ENCODE measurements at regions not wholly inside any gene's neighbourhood (a gene's known extent, or its start where the extent isn't known, plus 50 kb on each side); places are given as distances from the start of the nearest gene placed in this dataset.
A peak's percentile ranks its signal among the peaks of the same experiment; 100 is the strongest.

DNA sequence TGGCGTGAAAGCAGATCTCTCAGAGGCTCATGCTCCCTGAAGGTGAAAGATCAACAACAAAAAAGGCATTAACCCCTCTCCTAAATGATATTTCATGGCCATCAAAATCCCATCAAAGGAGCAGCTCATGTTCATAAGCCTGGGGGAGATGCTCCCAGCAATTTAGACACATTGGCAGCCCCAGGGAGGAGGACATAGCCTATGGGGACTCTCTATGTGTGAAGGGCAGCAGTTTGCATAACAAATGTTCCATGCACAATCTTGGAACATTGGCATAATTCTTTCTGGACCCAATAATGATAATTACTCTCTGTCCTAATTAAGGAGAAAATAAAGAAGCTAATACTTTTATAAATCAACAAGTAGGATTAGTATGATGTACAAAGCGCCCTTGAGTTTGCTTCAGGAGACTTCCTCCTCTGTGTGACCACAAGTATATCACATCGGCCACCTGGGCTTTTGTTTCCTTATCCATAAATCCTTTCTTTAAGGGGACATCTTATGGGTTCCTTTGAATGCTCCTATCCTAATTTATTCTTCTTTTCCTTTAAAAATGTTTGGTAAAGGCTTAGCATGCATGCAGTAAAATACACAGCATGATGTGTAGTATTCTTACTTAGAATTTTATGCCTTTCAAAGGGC lies 161.9 kb upstream of the PLEKHG7 start:
- no peak for DNase-seq (ENCODE audit: low read depth, low spot score)
- Histone ChIP-seq H3K4me2 (ENCODE audit: control insufficient read depth, insufficient read depth) (peak overlapping the region; percentile 68; the same call in 1 of the 2 replicates), H2AFZ (ENCODE audit: control insufficient read depth, low read depth, low read length) (peak overlapping the region; percentile 71), H3K27ac (ENCODE audit: control insufficient read depth, insufficient read depth) (peak overlapping the region; percentile 99), H3K36me3 (ENCODE audit: control insufficient read depth in 2 of 2, insufficient read depth in 2 of 2, low read length in 1 of 2) (no peaks in the 10 kb centered on the region), H3K4me1 (ENCODE audit: control insufficient read depth, insufficient read depth, low read length) (peaks cover 73% of the 10 kb centered on the region), H4K20me1 (ENCODE audit: control insufficient read depth, insufficient read depth) (no peaks in the 10 kb centered on the region), H3K9me3 (replicated peaks; ENCODE audit: control insufficient read depth, insufficient read depth, low read length) (no peaks in the 10 kb centered on the region; the same call in 1 of the 3 replicates), H3K9ac (ENCODE audit: control insufficient read depth, insufficient read depth, low read length) (peak overlapping the region; percentile 63), H3K27me3 (replicated peaks in 1 of 2; ENCODE audit: control insufficient read depth in 2 of 2, insufficient read depth in 2 of 2, low read length in 1 of 2) (no peaks in the 10 kb centered on the region), H3K4me3 (no peak overlapping the region), H3K79me2 (ENCODE audit: control insufficient read depth, insufficient read depth, low read length) (no peaks in the 10 kb centered on the region; the same call in none of the 2 replicates)
- 38% methylated on average over 3 of the region's 3 CpGs for WGBS (ENCODE audit: insufficient coverage, insufficient replicate concordance, low lambda C conversion rate, missing lambda C conversion rate)
- ATAC-seq = no peak; the same call in 1 of the 3 replicates
- intact Hi-C loops (cut with micrococcal nuclease; ENCODE audit: unreplicated experiment) = loop anchor here (1.0 to 2.0 kb wide), 2 partner anchors 11 to 178 kb away; no protein-coding TSS in a partner anchor
- TF ChIP-seq ZSCAN29 (IDR thresholded peaks at IDR 0.05) = no peak
- TF ChIP-seq KDM1A (IDR thresholded peaks at IDR 0.05; ENCODE audit: borderline replicate concordance) = no peak
- no peak for TF ChIP-seq SMARCA5 (IDR thresholded peaks at IDR 0.05)
- TF ChIP-seq SPI1 (IDR thresholded peaks at IDR 0.05; ENCODE audit: borderline replicate concordance, insufficient read depth, low read depth, low read length) = peak; percentile 42; the same call in 1 of the 2 replicates
- TF ChIP-seq CBFB (IDR thresholded peaks at IDR 0.05; ENCODE audit: low read depth) = 0 out of 2 replicates have a peak, but pooled peaks have one; percentile 16
- no peak for TF ChIP-seq JUND (IDR thresholded peaks at IDR 0.05; ENCODE audit: low read depth, low read length)
- TF ChIP-seq RUNX3 (IDR thresholded peaks at IDR 0.05; ENCODE audit: low read length) = peak; percentile 59
- TF ChIP-seq PAX8 (IDR thresholded peaks at IDR 0.05) = no peak
- TF ChIP-seq POLR2A (IDR thresholded peaks at IDR 0.05; ENCODE audit: low read depth, low read length) = no peak
- no peak for TF ChIP-seq BCL11A (IDR thresholded peaks at IDR 0.05; ENCODE audit: low read depth, low read length)
- TF ChIP-seq PML (IDR thresholded peaks at IDR 0.05; ENCODE audit: low read length) = no peak
- TF ChIP-seq FOXK2 (IDR thresholded peaks at IDR 0.05) = no peak
- TF ChIP-seq RAD51 (IDR thresholded peaks at IDR 0.05) = no peak
- TF ChIP-seq, protein P1, sequence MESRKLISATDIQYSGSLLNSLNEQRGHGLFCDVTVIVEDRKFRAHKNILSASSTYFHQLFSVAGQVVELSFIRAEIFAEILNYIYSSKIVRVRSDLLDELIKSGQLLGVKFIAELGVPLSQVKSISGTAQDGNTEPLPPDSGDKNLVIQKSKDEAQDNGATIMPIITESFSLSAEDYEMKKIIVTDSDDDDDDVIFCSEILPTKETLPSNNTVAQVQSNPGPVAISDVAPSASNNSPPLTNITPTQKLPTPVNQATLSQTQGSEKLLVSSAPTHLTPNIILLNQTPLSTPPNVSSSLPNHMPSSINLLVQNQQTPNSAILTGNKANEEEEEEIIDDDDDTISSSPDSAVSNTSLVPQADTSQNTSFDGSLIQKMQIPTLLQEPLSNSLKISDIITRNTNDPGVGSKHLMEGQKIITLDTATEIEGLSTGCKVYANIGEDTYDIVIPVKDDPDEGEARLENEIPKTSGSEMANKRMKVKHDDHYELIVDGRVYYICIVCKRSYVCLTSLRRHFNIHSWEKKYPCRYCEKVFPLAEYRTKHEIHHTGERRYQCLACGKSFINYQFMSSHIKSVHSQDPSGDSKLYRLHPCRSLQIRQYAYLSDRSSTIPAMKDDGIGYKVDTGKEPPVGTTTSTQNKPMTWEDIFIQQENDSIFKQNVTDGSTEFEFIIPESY (IDR thresholded peaks at IDR 0.05) = no peak
- no peak for TF ChIP-seq WRNIP1 (IDR thresholded peaks at IDR 0.05; ENCODE audit: borderline replicate concordance, low read depth, low read length)
- TF ChIP-seq CHD2 (IDR thresholded peaks at IDR 0.05; ENCODE audit: borderline replicate concordance, low read depth, low read length) = no peak
- no peak for TF ChIP-seq NR2C1 (IDR thresholded peaks at IDR 0.05)
- FAIRE-seq = no peak
- ChIA-PET CTCF (interaction anchor here (0.7 to 2.8 kb wide), 6 partner anchors 23 to 46 kb away, joined by 3 to 14 read pairs (median 4); no protein-coding TSS in a partner anchor), SMC1A (ENCODE audit: uncharacterized antibody, unreplicated experiment) (interaction anchor here (0.6 to 12.8 kb wide), 16 partner anchors 10 to 395 kb away, joined by 3 to 319 read pairs (median 4); partner anchors contain the start of gene BTG1), RAD21 (ENCODE audit: unreplicated experiment) (interaction anchor here (0.7 to 15.5 kb wide), 13 partner anchors 10 to 395 kb away, joined by 3 to 346 read pairs (median 4); partner anchors contain the start of gene BTG1), POLR2A (interaction anchor here (0.5 to 15.5 kb wide), 9 partner anchors 10 to 78 kb away, joined by 3 to 204 read pairs (median 5); no protein-coding TSS in a partner anchor)
- BruUV-seq (replicated peaks) = no TSS peak
- in situ Hi-C loops (cut with MboI) = no loop called here

Data from GM12878 (cell line).